Embryonic facial prominence (tissue), 1 donor: ENCODE measurements at regions not wholly inside any gene's neighbourhood (a gene's known extent, or its start where the extent isn't known, plus 50 kb on each side); places are given as distances from the start of the nearest gene placed in this dataset.
A peak's percentile ranks its signal among the peaks of the same experiment; 100 is the strongest.
"Not testable (repeated sequence)": the region's sequence is repeated elsewhere in the genome, so short reads cannot be mapped to it uniquely, and the experiment has no call there.

Experiments used
- DNase-seq: peaks from one replicate; pipeline ENCODE4 v3.0.0-alpha.2; 2016; ENCODE audit errors: extremely low spot score

- no peak for DNase-seq
Observed at GRCh38 chr2:123485056-123485455, 540.0 kb upstream of the CNTNAP5 start.

- no peak for DNase-seq
Observed at GRCh38 chr2:123493687-123494086, 531.4 kb upstream of the CNTNAP5 start.

GRCh38 chr2:123495241-123495640 lies 529.8 kb upstream of the CNTNAP5 start:
- DNase-seq = no peak

- DNase-seq = no peak
Observed at GRCh38 chr2:123500346-123500745, 524.7 kb upstream of the CNTNAP5 start.

- DNase-seq = no peak
Observed at GRCh38 chr2:123500988-123501387, 524.1 kb upstream of the CNTNAP5 start.

GRCh38 chr2:123502931-123503330 lies 522.2 kb upstream of the CNTNAP5 start:
- DNase-seq = no peak

- DNase-seq = no peak
Observed at GRCh38 chr2:123512547-123512946, 512.5 kb upstream of the CNTNAP5 start.

- no peak for DNase-seq
Observed at GRCh38 chr2:123513351-123513750, 511.7 kb upstream of the CNTNAP5 start.

GRCh38 chr2:123514613-123515207 lies 510.4 kb upstream of the CNTNAP5 start:
- DNase-seq = no peak

GRCh38 chr2:123518367-123518766 lies 506.7 kb upstream of the CNTNAP5 start:
- DNase-seq = peak; percentile 8

GRCh38 chr2:123521854-123522253 lies 503.2 kb upstream of the CNTNAP5 start:
- no peak for DNase-seq

- not testable (repeated sequence) for DNase-seq
Observed at GRCh38 chr2:123522498-123522897, 502.6 kb upstream of the CNTNAP5 start.

GRCh38 chr2:123528996-123529707 lies 495.9 kb upstream of the CNTNAP5 start:
- DNase-seq = no peak

GRCh38 chr2:123530004-123530403 lies 495.1 kb upstream of the CNTNAP5 start:
- no peak for DNase-seq

GRCh38 chr2:123532126-123532525 lies 493.0 kb upstream of the CNTNAP5 start:
- no peak for DNase-seq

- DNase-seq = no peak
Observed at GRCh38 chr2:123532994-123533393, 492.1 kb upstream of the CNTNAP5 start.

- no peak for DNase-seq
Observed at GRCh38 chr2:123540291-123540690, 484.8 kb upstream of the CNTNAP5 start.

- no peak for DNase-seq
Observed at GRCh38 chr2:123546353-123546752, 478.7 kb upstream of the CNTNAP5 start.

GRCh38 chr2:123563515-123563914 lies 461.6 kb upstream of the CNTNAP5 start:
- no peak for DNase-seq

GRCh38 chr2:123566291-123566946 lies 458.7 kb upstream of the CNTNAP5 start:
- no peak for DNase-seq

- DNase-seq = no peak
Observed at GRCh38 chr2:123578016-123578415, 447.1 kb upstream of the CNTNAP5 start.

- no peak for DNase-seq
Observed at GRCh38 chr2:123596621-123597020, 428.5 kb upstream of the CNTNAP5 start.

- no peak for DNase-seq
Observed at GRCh38 chr2:123597988-123598387, 427.1 kb upstream of the CNTNAP5 start.
